SK-N-SH (cell line): ENCODE measurements at regions not wholly inside any gene's neighbourhood (a gene's known extent, or its start where the extent isn't known, plus 50 kb on each side); places are given as distances from the start of the nearest gene placed in this dataset.

Source experiments
- CTCF ChIA-PET: fragments of 300-600, 350-600 bp; formaldehyde crosslinking; extraction: SDS; loops from one replicate; lab custom pipeline; 2021; lab: Yijun Ruan, JAX
- POLR2A ChIA-PET: fragments of 350-600 bp; sonication (Branson Sonifier 250); formaldehyde crosslinking; extraction: SDS; loops from one replicate; lab custom pipeline; 2020; ENCODE audit warnings: antibody characterized with exemption, inconsistent platforms; lab: Yijun Ruan, JAX
- DNase-seq: peaks from one replicate; pipeline ENCODE4 v3.0.0; 2012
- H2AFZ ChIP-seq: fragments of 200-600 bp; sonication (generic); 2 replicates; pipeline ENCODE4 v1.8.1; 2016; ENCODE audit warnings: antibody characterized with exemption, mild to moderate bottlenecking, low read depth
- H3F3A ChIP-seq: fragments of 200-600 bp; sonication (generic); replicated peaks from 2 replicates; pipeline ENCODE3; 2016; ENCODE audit warnings: antibody characterized with exemption, mild to moderate bottlenecking; ENCODE audit not compliant: insufficient read depth
- H3K27ac ChIP-seq, 2 experiments: fragments of 200-500 bp in 1 of 2; fragments of 200-600 bp in 1 of 2; sonication (Bioruptor generic) in 1 of 2; sonication (generic), shearing (Covaris generic) in 1 of 2; 2 replicates each; pipeline versions ENCODE4 v1.5.1 to v1.6.1; 2014 to 2016; ENCODE audit warnings: low read depth in 2 of 2, inconsistent platforms in 1 of 2, low read length in 1 of 2, mild to moderate bottlenecking in 1 of 2, mixed read lengths in 1 of 2
- H3K27me3 ChIP-seq: fragments of 200-600 bp; sonication (generic), shearing (Covaris generic); 2 replicates; pipeline ENCODE4 v1.6.1; 2016; ENCODE audit warnings: mixed run types; ENCODE audit not compliant: insufficient read depth
- H3K36me3 ChIP-seq, 2 experiments: fragments of 200-500 bp in 1 of 2; fragments of 200-600 bp in 1 of 2; sonication (Bioruptor generic) in 1 of 2; sonication (generic) in 1 of 2; replicated peaks in 1 of 2; 2 replicates each; pipeline versions ENCODE3 to v1.5.1; 2014 to 2016; ENCODE audit warnings: low read length in 1 of 2, mild to moderate bottlenecking in 1 of 2; ENCODE audit not compliant: insufficient read depth in 2 of 2, control insufficient read depth in 1 of 2
- H3K4me1 ChIP-seq, 2 experiments: fragments of 200-500 bp in 1 of 2; fragments of 200-600 bp in 1 of 2; sonication (Bioruptor generic) in 1 of 2; sonication (generic), shearing (Covaris generic) in 1 of 2; 2 replicates each; pipeline versions ENCODE4 v1.5.1 to v1.6.1; 2014 to 2016; ENCODE audit warnings: low read depth in 1 of 2, low read length in 1 of 2, mixed run types in 1 of 2; ENCODE audit not compliant: insufficient read depth in 2 of 2, control insufficient read depth in 1 of 2
- H3K4me2 ChIP-seq: fragments of 200-600 bp; sonication (generic), shearing (Covaris generic); 2 replicates; pipeline ENCODE4 v1.6.1; 2017; ENCODE audit warnings: mixed run types
- H3K4me3 ChIP-seq, 2 experiments: fragments of 200-500 bp in 1 of 2; fragments of 200-600 bp in 1 of 2; sonication (Bioruptor generic) in 1 of 2; sonication (generic), shearing (Covaris generic) in 1 of 2; 2 replicates each; pipeline versions ENCODE4 v1.5.1 to v1.8.1; 2014 to 2016; ENCODE audit warnings: low read depth in 2 of 2, inconsistent platforms in 1 of 2, low read length in 1 of 2, mild to moderate bottlenecking in 1 of 2, mixed read lengths in 1 of 2, moderate library complexity in 1 of 2
- H3K79me2 ChIP-seq: fragments of 200-600 bp; sonication (generic); 2 replicates; pipeline ENCODE4 v1.8.1; 2017; ENCODE audit warnings: mild to moderate bottlenecking; ENCODE audit not compliant: insufficient read depth
- H3K9ac ChIP-seq: fragments of 200-600 bp; sonication (generic); 2 replicates; pipeline ENCODE4 v1.6.1; 2017; ENCODE audit warnings: mixed run types
- H3K9me2 ChIP-seq: fragments of 200-600 bp; sonication (generic); 2 replicates; pipeline ENCODE4 v1.6.1; 2017; ENCODE audit warnings: mixed run types
- H3K9me3 ChIP-seq: fragments of 200-600 bp; sonication (generic); 2 replicates; pipeline ENCODE4 v1.6.1; 2017; ENCODE audit warnings: mixed run types, mild to moderate bottlenecking, moderate library complexity
- H4K20me1 ChIP-seq: fragments of 200-600 bp; sonication (generic); 2 replicates; pipeline ENCODE4 v1.6.1; 2017; ENCODE audit warnings: mild to moderate bottlenecking, mixed run types; ENCODE audit not compliant: insufficient read depth
- CHD2 ChIP-seq: fragments of 150-350 bp; IDR thresholded peaks from 2 replicates; pipeline ENCODE4 v1.6.1; 2018; ENCODE audit warnings: low read length; ENCODE audit not compliant: partially characterized antibody
- CTCF ChIP-seq: fragments of 200-600 bp; sonication (generic); IDR thresholded peaks from 2 replicates; pipeline ENCODE4 v1.6.1; 2017; ENCODE audit warnings: antibody characterized with exemption, mild to moderate bottlenecking, moderate library complexity
- EZH2phosphoT487 ChIP-seq: fragments of 200-600 bp; sonication (generic); IDR thresholded peaks from 2 replicates; pipeline ENCODE4 v1.6.1; 2017; ENCODE audit warnings: low read depth, mixed run types, mild to moderate bottlenecking, antibody characterized with exemption, moderate library complexity, borderline replicate concordance
- FOSL2 ChIP-seq: IDR thresholded peaks from 2 replicates; pipeline ENCODE4 v1.4.0; 2012; ENCODE audit warnings: low read depth, mild to moderate bottlenecking, moderate library complexity, borderline replicate concordance
- GATA2 ChIP-seq: sonication (generic); formaldehyde crosslinking; IDR thresholded peaks from 2 replicates; pipeline ENCODE4 v1.5.0; 2020; ENCODE audit warnings: mild to moderate bottlenecking, missing genetic modification reagents
- MAX ChIP-seq: IDR thresholded peaks from 2 replicates; pipeline ENCODE4 v1.4.0; 2012; ENCODE audit warnings: low read depth
- NRF1 ChIP-seq: IDR thresholded peaks from 2 replicates; pipeline ENCODE4 v1.6.1; 2012; ENCODE audit warnings: low read depth, mild to moderate bottlenecking, low read length
- PBX3 ChIP-seq: IDR thresholded peaks from 2 replicates; pipeline ENCODE4; 2012
- RCOR1 ChIP-seq: fragments of 150-350 bp; IDR thresholded peaks from 2 replicates; pipeline ENCODE4 v1.6.1; 2017; ENCODE audit warnings: antibody characterized with exemption, low read length
- REST ChIP-seq: IDR thresholded peaks from 2 replicates; pipeline ENCODE4 v1.6.1; 2012; ENCODE audit warnings: mild to moderate bottlenecking, low read depth, low read length, moderate library complexity
- RXRA ChIP-seq: IDR thresholded peaks from 2 replicates; pipeline ENCODE4 v1.4.0; 2012; ENCODE audit warnings: low read depth, mild to moderate bottlenecking, borderline replicate concordance
- SIN3A ChIP-seq: IDR thresholded peaks from 2 replicates; pipeline ENCODE4 v1.6.1; 2012; ENCODE audit warnings: low read depth, mild to moderate bottlenecking, low read length, moderate library complexity, borderline replicate concordance
- TAF1 ChIP-seq: IDR thresholded peaks from 2 replicates; pipeline ENCODE4 v1.6.1; 2012; ENCODE audit warnings: low read depth, mild to moderate bottlenecking, low read length, moderate library complexity, borderline replicate concordance
- TEAD4 ChIP-seq: IDR thresholded peaks from 2 replicates; pipeline ENCODE4 v1.4.0; 2012; ENCODE audit warnings: mild to moderate bottlenecking, borderline replicate concordance; ENCODE audit not compliant: insufficient read depth
- USF2 ChIP-seq: fragments of 150-350 bp; IDR thresholded peaks from 2 replicates; pipeline ENCODE4 v1.6.1; 2017; ENCODE audit warnings: antibody characterized with exemption, low read length, low read depth, borderline replicate concordance
- WGBS: methylation state at CpG from one replicate; pipeline ENCODE4 v1.1.6; 2017; ENCODE audit warnings: low lambda C conversion rate; 5-methylcytosine and 5-hydroxymethylcytosine counted together

- H3K4me3 ChIP-seq: peak overlapping the region; percentile 1 to 34; a peak in 3 of 4 replicates
- no peak for DNase-seq
- H4K20me1 ChIP-seq: no peaks in the 10 kb centered on the region
- ChIA-PET CTCF (no interaction called here), POLR2A (no interaction called here)
- H2AFZ ChIP-seq: no peak overlapping the region; the same call in 1 of the 2 replicates
- no peaks in the 10 kb centered on the region for H3K79me2 ChIP-seq
- TF ChIP-seq REST (peak; percentile 86), FOSL2 (peak; percentile 33; the same call in 1 of the 2 replicates), NRF1 (no peak), TEAD4 (peak; percentile 58; the same call in 1 of the 2 replicates), RCOR1 (no peak), PBX3 (no peak)
- peaks cover 48% of the 10 kb centered on the region; the same call in 1 of the 2 replicates for H3K27me3 ChIP-seq
- WGBS: 11% methylated on average over 25 of the region's 25 CpGs
- H3K9ac ChIP-seq: no peak overlapping the region
- H3K27ac ChIP-seq: no peak overlapping the region
- no peaks in the 10 kb centered on the region for H3K9me3 ChIP-seq
- H3F3A ChIP-seq: peaks cover 7% of the 10 kb centered on the region
- no peaks in the 10 kb centered on the region for H3K36me3 ChIP-seq
- no peaks in the 10 kb centered on the region for H3K4me1 ChIP-seq
- H3K4me2 ChIP-seq: peak overlapping the region; percentile 17
- no peaks in the 10 kb centered on the region for H3K9me2 ChIP-seq
These were observed 121.1 kb downstream of the TRIM27 start for GRCh38 chr6:28802417-28803336.

- no peaks in the 10 kb centered on the region for H3K36me3 ChIP-seq
- no peaks in the 10 kb centered on the region for H3K79me2 ChIP-seq
- no peak overlapping the region for H3K27ac ChIP-seq
- no peak for DNase-seq
- peak overlapping the region; percentile 17 for H3K4me2 ChIP-seq
- H3K27me3 ChIP-seq: peaks cover 52% of the 10 kb centered on the region; the same call in 1 of the 2 replicates
- ChIA-PET CTCF (no interaction called here), POLR2A (no interaction called here)
- H2AFZ ChIP-seq: no peak overlapping the region; the same call in 1 of the 2 replicates
- 7% methylated on average over 8 of the region's 8 CpGs for WGBS
- H3F3A ChIP-seq: peaks cover 7% of the 10 kb centered on the region
- H4K20me1 ChIP-seq: no peaks in the 10 kb centered on the region
- H3K4me3 ChIP-seq: peak overlapping the region; percentile 1 to 34; a peak in 3 of 4 replicates
- H3K9ac ChIP-seq: no peak overlapping the region
- no peaks in the 10 kb centered on the region for H3K4me1 ChIP-seq
- H3K9me3 ChIP-seq: no peaks in the 10 kb centered on the region
- no peaks in the 10 kb centered on the region for H3K9me2 ChIP-seq
- TF ChIP-seq USF2: no peak
- no peak for TF ChIP-seq CTCF
- no peak for TF ChIP-seq SIN3A
- TF ChIP-seq TAF1: no peak
- TF ChIP-seq RXRA: no peak
- TF ChIP-seq GATA2 (CRISPR knock-in tag): no peak
- TF ChIP-seq RCOR1: no peak
- no peak for TF ChIP-seq MAX
- no peak for TF ChIP-seq EZH2phosphoT487
- TF ChIP-seq CHD2: no peak
These were observed 120.5 kb downstream of the TRIM27 start for GRCh38 chr6:28803337-28803709.
